Endothelial cell of umbilical vein (primary cell): ENCODE measurements at regions not wholly inside any gene's neighbourhood (a gene's known extent, or its start where the extent isn't known, plus 50 kb on each side); places are given as distances from the start of the nearest gene placed in this dataset.

Experiments
- CTCF ChIP-seq, 2 donors: IDR thresholded peaks; 1 replicate in 1 of 2; 2 replicates in 1 of 2; pipeline ENCODE4 v1.5.1; 2011; ENCODE audit warnings: low read length in 2 of 2, mild to moderate bottlenecking in 2 of 2, moderate library complexity in 2 of 2, control low read depth in 1 of 2, inconsistent platforms in 1 of 2, low read depth in 1 of 2; ENCODE audit not compliant: insufficient read depth in 1 of 2; ENCODE audit errors: extremely low read depth in 1 of 2
- EZH2 ChIP-seq: IDR thresholded peaks from 2 replicates; pipeline ENCODE4 v1.6.1; 2012; ENCODE audit warnings: borderline replicate concordance, low read depth, mild to moderate bottlenecking, moderate library complexity, low read length, inconsistent platforms; ENCODE audit not compliant: severe bottlenecking
- FOS ChIP-seq: IDR thresholded peaks from 2 replicates; pipeline ENCODE4 v1.6.1; 2011; ENCODE audit warnings: mild to moderate bottlenecking, low read length, moderate library complexity, borderline replicate concordance; ENCODE audit not compliant: insufficient read depth
- POLR2A ChIP-seq: IDR thresholded peaks from 2 replicates; pipeline ENCODE4 v1.6.1; 2012; ENCODE audit warnings: low read depth, mild to moderate bottlenecking, control low read depth, low read length
- POLR2AphosphoS5 ChIP-seq: IDR thresholded peaks from 2 replicates; pipeline ENCODE4 v1.6.1; 2012; ENCODE audit warnings: low read depth, mild to moderate bottlenecking, control low read depth, low read length, moderate library complexity; ENCODE audit not compliant: insufficient read depth
- TF ChIP-seq, protein P1 (sequence below): IDR thresholded peaks from 2 replicates; pipeline ENCODE4 v1.6.1; 2011; ENCODE audit not compliant: insufficient read depth, insufficient read length

GRCh38 chr20:54397292-54398140 lies 77.9 kb upstream of the DOK5 start:
- TF ChIP-seq EZH2 (no peak), CTCF (IDR thresholded peaks at IDR 0.05; ENCODE audit: extremely low read depth in 1 of 2, insufficient read depth in 1 of 2, low read depth in 1 of 2, low read length in 2 of 2) (no peak), POLR2A (no peak), POLR2AphosphoS5 (no peak), FOS (no peak)
- TF ChIP-seq, protein P1, sequence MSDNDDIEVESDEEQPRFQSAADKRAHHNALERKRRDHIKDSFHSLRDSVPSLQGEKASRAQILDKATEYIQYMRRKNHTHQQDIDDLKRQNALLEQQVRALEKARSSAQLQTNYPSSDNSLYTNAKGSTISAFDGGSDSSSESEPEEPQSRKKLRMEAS = no peak
